ENCODE measurements at regions not wholly inside any gene's neighbourhood (a gene's known extent, or its start where the extent isn't known, plus 50 kb on each side); places are given as distances from the start of the nearest gene placed in this dataset.

GRCh38 chr17:17402558-17402957 lies 74.2 kb upstream of the MED9 start:
- TF ChIP-seq POLR2A (IDR thresholded peaks at IDR 0.05) (no peak), CTCF (IDR thresholded peaks at IDR 0.05) (no peak)

Data from lower leg skin (tissue), 3 donors.